CMK (cell line): ENCODE measurements at regions not wholly inside any gene's neighbourhood (a gene's known extent, or its start where the extent isn't known, plus 50 kb on each side); places are given as distances from the start of the nearest gene placed in this dataset.
"Not testable (repeated sequence)": the region's sequence is repeated elsewhere in the genome, so short reads cannot be mapped to it uniquely, and the experiment has no call there.

Source experiments
- DNase-seq: peaks from one replicate; pipeline ENCODE4 v3.0.0-alpha.2; 2010; ENCODE audit warnings: low read depth

DNA sequence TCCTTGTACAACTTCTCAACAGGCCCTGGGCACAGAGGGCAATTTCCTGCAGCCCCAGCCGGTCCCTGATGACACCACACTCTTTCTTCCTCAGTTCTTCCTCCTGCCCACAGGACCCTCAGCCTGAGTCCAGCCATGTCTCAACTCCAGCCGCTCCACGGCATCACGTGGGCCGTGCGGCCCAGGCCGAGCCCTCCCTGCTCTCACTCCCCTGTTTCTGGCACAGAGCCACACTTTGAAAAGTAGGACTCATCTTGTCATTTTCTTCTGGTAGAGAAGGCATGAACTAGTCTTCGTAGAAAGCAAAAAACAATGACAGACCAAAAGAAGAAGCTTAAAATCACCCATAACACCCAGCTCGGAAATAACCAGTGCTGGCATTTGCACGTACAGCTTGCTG, 404.7 kb upstream of the IRX1 start:
- no peak for DNase-seq

DNA sequence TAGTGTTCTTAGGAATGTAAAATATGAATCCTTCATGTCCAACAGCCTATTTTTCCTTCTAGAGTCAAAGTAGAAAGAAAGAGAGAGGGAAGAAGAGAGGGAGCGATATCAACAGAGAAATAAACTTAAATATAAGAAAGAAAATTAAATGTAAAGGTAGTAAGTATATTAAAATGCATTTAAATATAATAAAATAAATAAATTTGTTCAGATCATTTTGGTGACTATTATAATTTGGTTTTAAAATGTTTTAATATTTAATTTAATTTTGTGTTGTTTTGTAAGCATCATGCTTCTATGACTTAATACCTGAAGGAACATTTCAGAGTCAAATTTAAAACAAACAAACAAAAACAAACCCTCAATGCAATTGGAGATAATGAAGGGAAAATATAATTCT, 405.2 kb upstream of the IRX1 start:
- no peak for DNase-seq

DNA sequence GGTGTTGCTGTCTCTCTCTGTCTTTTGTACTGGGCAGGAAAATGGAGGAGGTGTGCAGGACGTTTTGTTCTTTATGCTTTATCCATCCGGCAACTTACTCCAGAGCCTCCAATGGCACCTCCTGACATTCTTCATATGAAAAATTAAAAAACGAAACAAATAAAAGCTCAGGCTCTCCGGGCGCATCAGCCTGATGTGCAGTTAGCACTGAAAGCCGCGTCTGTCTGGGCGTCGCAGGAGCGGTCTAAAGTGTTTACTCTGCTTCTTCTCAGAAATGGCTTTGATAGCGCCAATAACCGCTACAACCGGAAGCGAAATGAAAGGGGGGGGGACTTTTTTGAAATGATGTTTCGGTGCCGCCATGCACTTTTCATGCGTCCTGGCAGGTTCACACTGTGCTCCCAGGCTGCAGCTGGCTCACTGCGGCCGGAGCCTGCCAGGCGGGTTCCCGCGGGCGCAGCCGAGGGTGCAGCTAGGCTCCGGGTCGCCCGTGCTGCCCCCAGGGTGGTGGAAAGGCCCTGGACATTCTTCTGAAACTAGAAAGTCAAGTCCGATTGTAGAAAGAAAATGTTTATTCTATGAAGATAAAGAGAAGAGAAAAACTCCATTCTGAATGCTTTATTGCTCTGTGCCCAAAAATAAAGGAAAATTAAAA, 407.7 kb upstream of the IRX1 start:
- DNase-seq: no peak

DNA sequence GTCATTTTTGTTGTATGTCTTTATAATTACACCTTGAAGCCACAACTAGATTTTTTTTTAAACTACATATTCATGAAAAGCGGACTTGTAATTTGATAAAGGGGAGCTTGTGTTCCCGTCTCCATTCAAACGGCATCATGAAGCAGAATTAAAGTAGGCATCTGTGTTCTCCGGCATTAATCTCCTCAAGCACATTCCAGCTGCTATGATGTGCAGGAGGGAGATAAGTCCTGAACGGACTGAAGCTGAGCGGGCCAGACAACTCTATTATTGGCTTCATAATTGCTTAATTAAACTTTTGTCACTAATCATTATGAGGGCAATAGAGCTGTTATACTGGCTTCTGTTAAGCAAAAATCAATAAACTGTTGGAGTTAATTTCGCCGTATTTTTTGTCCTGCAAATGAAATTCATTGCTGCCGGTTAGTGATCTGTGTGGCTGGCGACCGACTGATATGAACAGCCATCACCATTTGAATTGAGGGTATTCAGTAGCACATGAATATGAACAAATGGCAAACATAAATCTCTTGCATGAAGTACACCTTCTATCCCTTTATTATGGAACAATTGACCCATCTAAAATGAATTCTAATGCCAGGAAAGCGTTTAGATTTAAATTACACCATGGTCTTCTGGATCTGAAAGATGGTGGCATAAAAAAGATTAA, 408.8 kb upstream of the IRX1 start:
- DNase-seq: no peak

DNA sequence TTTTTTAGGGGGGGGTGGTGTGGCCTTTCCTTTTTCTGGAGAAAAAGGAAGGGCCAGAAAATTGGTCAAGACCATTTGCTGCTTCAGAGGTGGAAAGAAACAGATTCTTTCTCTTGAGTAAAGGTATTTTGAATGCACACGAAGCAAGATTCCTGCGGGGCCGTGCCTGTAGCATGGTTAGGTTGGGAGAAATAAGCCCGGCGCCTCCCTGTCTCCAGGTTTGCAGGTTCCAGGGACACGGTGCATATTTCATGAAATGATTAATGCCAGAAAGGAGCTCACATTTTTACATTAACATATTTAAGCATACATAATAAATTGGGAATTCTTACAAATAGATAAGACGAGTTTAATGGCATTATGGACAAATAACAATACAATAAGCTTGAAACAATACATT, 409.5 kb upstream of the IRX1 start:
- no peak for DNase-seq

DNA sequence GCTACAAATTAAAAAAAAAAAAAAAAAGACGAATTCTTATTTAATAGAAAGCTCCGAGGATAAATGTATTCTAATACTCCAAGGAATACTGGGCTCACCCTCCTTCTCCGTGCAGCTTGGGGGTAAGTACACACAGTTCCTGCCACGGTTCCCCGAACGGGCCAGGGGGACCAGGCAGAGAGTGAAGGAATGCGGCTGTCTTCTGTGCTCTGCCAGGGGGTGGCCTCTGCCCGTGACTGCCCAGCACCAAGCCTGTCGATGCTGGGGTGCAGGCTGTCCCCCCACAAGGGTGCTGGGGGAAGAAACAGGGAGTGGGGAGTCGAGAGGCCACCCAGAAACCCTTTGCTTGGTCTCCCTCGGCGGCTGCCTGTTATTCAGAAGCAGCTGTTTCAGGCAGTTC, 410.1 kb upstream of the IRX1 start:
- no peak for DNase-seq

DNA sequence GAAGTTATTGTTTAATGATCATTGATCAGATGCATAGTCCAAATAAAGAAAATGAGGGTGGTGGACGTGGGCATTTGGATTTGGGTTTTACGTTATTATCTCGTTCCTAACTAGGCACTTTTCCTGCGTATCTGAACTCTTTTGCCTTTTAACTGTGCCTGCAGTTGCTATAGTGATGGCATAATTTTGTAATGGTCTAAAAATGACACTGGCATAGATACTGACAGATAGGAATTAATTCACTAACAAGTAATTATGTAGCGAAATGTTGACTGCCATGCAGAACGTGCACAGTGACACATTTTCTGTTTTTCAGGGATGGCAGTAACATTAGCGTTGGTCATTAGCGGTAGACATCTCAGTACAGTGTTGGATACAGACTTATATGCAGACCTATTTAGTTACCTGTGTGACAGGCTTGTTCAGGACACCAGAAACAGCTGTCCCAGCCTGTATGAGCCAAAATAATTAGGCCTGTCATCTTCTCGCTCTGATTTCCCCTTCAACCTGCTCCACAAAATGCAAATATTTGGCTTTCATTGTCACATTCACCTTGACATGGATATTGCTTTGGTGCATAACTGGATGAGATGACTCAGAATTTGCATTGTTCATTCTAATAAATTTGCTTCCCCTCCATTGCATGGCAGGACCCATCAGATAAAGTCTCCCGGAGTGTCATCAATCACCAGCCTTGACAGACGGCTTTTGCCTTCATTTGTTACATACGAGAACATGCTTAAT, 413.3 kb upstream of the IRX1 start:
- DNase-seq: no peak

DNA sequence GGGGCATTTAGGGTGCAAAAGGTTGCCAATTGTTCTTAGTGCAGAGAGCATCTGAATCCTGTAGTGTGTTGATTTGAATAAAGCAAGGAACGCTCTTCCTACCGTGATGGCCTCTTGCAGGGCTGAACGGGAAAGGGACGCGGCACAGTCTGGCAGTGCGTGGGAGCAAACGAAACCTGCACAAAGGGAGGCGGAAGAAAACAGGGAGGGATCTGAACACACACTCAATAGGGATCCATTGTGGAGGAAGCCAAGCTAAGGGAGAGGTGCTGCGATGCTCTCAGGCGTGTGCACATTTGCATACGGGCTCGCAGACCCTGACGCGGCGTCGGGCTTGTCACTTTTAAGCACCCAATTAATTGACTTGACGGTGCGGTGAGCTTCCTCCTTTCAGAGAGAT, 414.0 kb upstream of the IRX1 start:
- DNase-seq: no peak

DNA sequence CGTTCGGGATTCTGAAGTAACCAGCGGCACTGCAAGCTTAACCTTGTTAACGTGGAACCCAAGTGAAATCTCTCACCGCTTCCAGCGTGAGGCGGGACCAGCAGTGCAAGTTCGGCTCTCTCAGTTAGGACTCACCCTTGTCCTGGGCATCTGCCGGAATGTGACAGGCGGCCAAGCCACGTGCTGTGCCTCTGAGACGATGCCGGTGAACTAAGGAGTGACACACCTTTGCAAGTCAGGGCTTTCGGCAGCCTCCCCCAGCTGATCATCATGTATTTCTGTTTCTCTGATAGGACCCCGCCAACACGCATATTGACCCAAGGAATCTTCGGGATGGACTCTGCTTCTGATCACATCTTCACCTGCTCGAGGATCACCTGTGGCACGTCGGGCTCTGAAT, 415.0 kb upstream of the IRX1 start:
- DNase-seq: no peak

DNA sequence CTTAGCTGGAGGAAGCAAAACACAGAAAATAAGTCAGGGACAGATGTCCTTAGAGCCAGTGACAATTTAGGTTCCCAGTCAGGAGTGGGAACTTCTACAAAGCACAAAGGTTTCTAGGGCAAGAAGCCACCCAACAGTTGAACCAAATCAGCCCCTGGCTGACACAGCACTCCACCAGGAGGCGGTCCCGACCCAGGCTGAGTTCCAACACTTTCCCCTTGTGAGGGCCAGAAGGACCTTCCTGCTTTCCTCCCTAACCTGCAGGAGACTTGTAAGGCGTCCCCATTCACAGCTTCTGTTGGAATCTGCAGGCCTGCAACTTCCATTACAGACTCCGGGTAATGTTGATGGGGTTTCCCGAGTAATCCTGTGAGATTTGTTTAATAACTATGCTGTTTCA, 416.4 kb upstream of the IRX1 start:
- DNase-seq: no peak

DNA sequence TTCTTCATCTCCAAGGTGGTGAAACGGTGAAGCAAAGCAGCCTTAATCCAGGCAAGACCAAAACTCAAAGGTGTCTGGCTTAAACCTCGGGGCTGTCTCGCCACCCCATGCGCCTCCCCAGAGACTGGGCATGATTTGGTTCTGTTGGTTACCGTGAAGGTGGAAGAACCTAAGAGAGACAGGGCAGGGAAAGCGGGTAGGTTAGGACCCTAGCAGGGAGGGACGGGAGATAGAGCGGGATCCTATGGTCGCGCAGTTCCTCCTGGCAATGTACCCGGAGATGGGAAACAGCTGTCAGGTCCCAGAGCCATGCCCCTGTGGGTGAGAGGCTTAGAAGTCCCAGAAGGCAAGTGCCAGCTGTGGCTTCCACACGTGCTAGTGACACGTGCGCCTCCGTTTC, 418.3 kb upstream of the IRX1 start:
- no peak for DNase-seq

DNA sequence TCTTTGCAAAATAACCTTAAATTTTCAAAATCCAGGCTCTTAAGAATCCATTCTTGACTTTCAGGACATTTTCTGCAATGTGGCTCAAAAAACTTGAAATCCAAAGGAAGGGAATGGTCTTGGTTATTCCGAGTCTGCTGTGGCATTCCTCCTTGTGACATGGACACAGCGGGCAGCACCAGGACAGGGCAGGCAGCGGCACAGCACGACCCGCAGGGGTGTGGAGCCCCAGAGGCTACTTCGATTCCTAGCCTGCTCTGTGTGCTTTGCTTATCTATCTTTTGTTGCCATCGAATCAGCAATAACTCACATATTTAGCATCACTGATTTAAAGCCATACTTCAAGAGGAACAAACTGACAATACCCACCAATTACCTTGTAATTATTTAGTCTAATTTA, 420.2 kb upstream of the IRX1 start:
- no peak for DNase-seq

DNA sequence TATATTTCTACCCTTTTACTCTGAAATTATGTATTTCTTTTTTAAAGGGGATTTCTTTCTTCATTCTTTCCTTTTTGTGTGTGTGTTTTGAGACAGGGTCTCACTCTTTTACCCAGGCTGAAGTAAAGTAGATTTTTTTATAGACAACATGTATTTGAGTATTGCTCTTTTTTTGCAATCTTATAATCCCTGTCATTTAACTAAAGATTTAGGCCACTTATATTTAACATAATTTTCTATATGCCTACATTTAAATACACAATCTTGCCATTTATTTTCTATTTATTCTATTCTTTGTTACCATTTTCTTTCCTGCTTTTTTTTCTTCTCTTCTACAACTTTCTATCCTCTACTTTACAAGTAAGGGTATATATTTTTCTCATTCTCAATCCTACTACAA, 416.0 kb upstream of the IRX2 start:
- DNase-seq: no peak

DNA sequence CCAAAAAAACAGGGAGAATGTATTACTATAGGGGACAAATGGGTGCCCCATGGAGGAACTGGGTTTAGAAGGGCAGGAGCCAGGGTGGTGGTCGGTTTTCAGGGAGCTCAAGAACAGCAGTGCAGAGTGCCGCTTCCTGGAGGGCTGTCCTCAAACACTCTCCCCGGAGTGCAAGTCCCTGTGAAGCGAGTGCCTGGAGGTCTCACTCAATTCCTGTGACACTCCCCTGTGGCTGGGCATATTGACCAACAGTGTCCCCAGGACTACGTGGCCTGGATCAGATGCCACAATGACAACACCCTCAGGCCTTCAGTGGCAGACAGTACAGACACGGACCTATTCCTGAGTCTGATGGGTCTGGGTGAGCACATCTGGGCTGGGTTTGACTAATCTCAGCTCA, 412.1 kb upstream of the IRX2 start:
- no peak for DNase-seq

DNA sequence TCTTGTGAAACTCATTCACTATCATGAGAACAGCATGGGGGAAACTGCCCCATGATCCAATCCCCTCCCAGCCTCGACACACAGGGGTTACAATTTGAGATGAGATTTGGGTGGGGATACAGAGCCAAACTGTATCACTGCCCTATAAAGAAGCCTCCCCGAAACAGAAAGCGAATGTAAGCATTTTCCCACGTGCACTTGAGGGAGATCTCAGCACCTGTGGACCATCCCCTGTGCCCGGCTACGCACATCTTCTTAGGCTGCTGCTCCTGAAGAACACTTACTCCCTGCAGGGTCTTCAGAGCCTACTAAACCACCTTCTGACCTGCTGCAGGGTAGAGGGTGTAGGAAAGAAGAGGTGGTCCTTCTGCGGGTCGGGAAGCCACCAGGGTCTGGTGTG, 410.2 kb upstream of the IRX2 start:
- DNase-seq: no peak

DNA sequence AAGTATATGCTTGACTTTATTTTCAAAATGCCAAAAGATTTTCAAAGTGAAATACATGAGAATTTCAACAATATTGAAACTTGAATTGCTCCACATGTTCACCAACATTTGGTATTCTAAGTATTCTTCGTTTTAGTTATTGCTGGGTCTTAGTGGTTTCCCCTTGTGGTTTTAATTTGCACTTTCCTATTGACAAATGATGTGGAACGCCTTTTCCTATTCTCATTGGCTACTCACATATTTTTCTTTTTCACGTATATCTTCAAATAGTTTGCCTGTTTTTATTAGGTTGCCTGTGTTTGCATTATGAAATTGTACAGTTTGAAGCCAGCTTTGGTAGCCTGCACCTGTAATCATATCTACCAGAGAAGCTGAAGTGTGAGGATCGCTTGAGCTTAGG, 405.7 kb upstream of the IRX2 start:
- no peak for DNase-seq

DNA sequence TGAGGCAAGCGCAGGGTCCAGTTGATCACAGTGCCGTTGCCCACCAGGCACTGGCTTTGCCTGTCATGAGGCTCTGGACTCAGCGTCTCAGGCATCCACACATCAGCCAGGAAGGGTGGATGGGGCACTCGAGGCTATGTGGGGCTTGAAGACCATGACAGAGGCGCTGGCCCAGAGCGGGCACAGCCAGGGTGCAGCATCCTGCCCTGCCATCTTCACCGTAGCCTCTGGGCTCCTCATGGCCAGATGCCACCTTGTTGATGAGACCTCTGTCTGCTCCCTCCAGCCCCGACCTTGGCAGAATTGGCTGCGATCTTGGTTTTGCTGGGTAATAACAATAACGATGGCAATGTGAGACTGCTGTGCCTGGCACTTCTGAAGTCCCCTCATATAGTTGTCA, 404.2 kb upstream of the IRX2 start:
- no peak for DNase-seq

DNA sequence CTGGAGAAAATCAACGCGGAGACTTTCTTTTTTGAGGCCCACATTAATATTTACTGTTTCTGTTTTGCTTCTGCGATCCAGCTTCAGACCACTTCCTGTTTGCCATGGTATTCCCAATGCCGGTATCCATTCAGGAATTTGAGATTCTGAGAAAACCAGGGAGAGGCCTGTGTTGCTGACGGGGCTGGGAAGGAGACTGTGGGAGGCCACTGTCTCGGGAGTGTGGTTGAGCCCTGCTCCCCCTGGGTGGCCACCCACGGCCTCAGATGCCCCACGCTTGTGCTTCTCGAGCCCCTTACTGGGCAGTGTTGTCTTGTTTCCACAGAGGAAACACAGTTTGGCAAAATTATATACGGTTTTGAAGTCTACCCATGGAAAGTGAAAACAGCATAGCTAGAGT, 403.6 kb upstream of the IRX2 start:
- no peak for DNase-seq

DNA sequence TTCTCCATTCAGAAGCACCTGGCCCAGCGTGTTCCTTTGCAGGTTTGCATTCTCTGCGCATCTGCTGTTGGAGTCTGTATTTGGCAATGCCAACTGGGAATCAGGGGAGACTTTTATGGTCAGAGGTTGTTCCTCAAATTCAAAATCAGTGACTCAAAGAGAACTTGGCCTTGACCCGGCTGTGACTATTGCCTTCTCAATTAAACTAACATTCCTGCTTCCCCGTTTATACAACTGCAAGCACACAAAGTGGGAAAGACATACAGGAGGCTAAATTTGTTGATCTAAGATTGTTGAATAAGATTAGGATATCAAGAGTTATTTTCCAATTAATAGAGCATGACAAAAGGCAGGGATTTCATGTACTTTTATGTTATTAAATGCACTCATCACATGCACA, 402.4 kb upstream of the IRX2 start:
- no peak for DNase-seq

DNA sequence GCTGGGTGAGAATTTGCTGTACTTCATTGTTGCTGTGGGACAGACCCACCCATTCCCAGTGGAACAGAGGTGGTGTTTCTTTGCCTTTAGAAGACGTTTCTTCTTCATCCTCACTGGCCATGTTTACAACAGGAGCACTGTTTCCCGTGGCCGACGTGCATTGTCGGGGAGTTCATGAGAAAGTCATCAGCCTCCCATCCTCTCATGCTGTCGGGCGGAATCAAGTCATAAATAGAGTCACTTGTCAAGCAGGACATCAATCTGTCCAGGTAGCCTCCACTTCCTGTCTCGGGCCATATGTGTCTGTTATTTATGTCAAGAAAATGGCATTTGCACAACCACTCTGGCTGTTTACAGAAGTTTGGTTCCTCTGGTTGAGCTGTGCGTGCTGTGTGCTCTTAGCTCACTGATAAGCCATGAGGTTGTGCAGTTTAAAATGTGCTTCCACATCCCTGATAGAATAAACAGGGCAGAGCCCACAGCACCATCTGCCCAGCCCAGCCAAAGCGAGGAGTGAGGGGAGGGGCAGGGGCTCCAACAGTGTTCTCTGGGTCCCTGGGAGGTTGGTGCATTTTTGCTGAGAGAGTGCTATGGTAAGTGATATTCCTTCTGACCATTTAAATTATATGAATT, 401.9 kb upstream of the IRX2 start:
- no peak for DNase-seq

DNA sequence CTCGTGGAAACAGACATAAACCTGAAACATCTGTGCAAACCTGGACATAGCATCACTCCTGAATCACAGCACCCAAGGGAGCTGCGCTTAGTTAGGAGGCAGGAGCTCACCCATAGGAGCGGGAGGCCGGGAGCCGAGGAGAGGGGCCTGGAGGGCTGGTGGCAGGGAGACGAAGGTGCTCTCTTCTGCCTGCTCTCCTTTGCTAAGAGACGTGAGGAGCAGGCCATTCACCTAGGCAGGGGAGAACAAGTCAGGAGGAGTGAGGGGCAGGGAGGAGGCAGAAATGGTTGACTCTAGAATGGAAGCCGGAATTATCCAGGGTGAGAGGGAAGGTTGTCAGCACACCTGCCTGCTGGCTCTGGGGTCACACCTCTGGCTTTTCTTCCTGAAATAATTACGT, 398.4 kb upstream of the IRX2 start:
- DNase-seq: no peak

DNA sequence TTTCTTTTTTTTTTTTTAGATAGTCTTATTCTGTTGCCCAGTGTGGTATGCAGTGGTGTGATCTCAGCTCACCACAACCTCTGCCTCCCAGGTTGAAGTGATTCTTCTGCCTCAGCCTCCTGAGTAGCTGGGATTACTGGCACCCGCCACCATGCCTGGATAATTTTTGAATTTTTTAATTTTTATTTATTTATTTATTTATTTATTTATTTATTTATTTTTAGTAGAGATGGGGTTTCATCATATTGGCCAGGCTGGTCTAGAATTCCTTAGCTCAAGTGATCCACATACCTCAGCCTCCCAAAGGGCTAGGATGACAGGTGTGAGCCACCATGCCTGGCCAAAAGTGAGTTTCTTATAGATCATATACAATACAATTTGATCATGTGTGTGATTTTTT, 395.9 kb upstream of the IRX2 start:
- DNase-seq: not testable (repeated sequence)

DNA sequence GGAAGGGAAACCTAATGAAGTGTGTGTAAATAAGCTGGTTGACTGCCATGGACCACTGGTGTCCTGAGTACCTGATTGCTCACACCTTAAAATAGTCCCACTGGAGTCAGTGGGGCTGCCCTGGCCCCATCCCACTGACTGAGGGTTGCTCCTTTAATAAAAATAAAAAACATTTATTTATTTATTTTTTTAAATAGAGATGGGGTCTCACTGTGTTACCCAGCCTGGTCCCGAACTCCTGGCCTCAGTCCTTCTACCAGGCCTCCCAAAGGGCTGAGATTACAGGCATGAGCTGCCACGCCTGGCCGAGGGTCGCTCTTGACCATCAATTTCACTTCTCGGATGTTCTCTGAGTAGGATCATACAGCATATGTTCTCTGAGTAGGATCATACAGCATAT, 394.2 kb upstream of the IRX2 start:
- DNase-seq: no peak
